SK-N-SH treated with all-trans-retinoic acid at 6 μM for 48 hours (cell line): ENCODE measurements at regions not wholly inside any gene's neighbourhood (a gene's known extent, or its start where the extent isn't known, plus 50 kb on each side); places are given as distances from the start of the nearest gene placed in this dataset.

Source experiments
- ATAC-seq: fragments of 200-7000 bp; cut with Tn5 transposase; 3 replicates; pipeline ENCODE4 v1.9.1; 2020; ENCODE audit warnings: mild to moderate bottlenecking, moderate library complexity
- BACH2 ChIP-seq: fragments of 250-450 bp; sonication (Bioruptor Pico); IDR thresholded peaks from 2 replicates; pipeline ENCODE4 v1.9.0; 2021; ENCODE audit warnings: mild to moderate bottlenecking, borderline replicate concordance
- CSDC2 ChIP-seq: fragments of 250-450 bp; sonication (Bioruptor Pico); IDR thresholded peaks from 2 replicates; pipeline ENCODE4 v1.5.0; 2020; ENCODE audit warnings: mild to moderate bottlenecking, moderate library complexity
- GLIS3 ChIP-seq: fragments of 250-450 bp; sonication (Bioruptor Pico); IDR thresholded peaks from 2 replicates; pipeline ENCODE4 v1.5.0; 2020; ENCODE audit warnings: mild to moderate bottlenecking, moderate library complexity
- ISL1 ChIP-seq: fragments of 250-450 bp; sonication (Bioruptor Pico); IDR thresholded peaks from 2 replicates; pipeline ENCODE4 v2.1.2; 2022; ENCODE audit warnings: mild to moderate bottlenecking, moderate library complexity
- POU6F1 ChIP-seq: fragments of 250-450 bp; sonication (Bioruptor Pico); IDR thresholded peaks from 2 replicates; pipeline ENCODE4 v1.8.0; 2021; ENCODE audit warnings: low read depth, mild to moderate bottlenecking, moderate library complexity, borderline replicate concordance
- PPARA ChIP-seq: fragments of 250-450 bp; sonication (Bioruptor Pico); IDR thresholded peaks from 2 replicates; pipeline ENCODE4 v1.5.0; 2020; ENCODE audit warnings: mild to moderate bottlenecking, borderline replicate concordance
- RARB ChIP-seq: fragments of 250-450 bp; sonication (Bioruptor Pico); IDR thresholded peaks from 2 replicates; pipeline ENCODE4 v1.8.0; 2021; ENCODE audit warnings: mild to moderate bottlenecking, moderate library complexity
- SNAI2 ChIP-seq: fragments of 250-450 bp; sonication (Bioruptor Pico); IDR thresholded peaks from 2 replicates; pipeline ENCODE4 v1.5.0; 2020; ENCODE audit warnings: mild to moderate bottlenecking, moderate library complexity
- TCF4 ChIP-seq: fragments of 250-450 bp; sonication (Bioruptor Pico); IDR thresholded peaks from 2 replicates; pipeline ENCODE4 v1.8.0; 2021; ENCODE audit warnings: mild to moderate bottlenecking, moderate library complexity, borderline replicate concordance
- TSHZ2 ChIP-seq: fragments of 250-450 bp; sonication (Bioruptor Pico); IDR thresholded peaks from 2 replicates; pipeline ENCODE4 v1.5.0; 2020; ENCODE audit warnings: mild to moderate bottlenecking, moderate library complexity
- ZFP30 ChIP-seq: fragments of 450-650 bp; formaldehyde crosslinking; IDR thresholded peaks from 2 replicates; pipeline ENCODE4 v1.5.0; 2022; ENCODE audit warnings: mild to moderate bottlenecking, moderate library complexity
- ZNF565 ChIP-seq: fragments of 450-650 bp; formaldehyde crosslinking; conservative IDR thresholded peaks from 2 replicates; pipeline ENCODE4 v1.5.0; 2020; ENCODE audit warnings: low read depth, mild to moderate bottlenecking, moderate library complexity
- ZNF70 ChIP-seq: fragments of 450-650 bp; formaldehyde crosslinking; IDR thresholded peaks from 2 replicates; pipeline ENCODE4 v1.5.0; 2020; ENCODE audit warnings: mild to moderate bottlenecking, moderate library complexity
- ZNF8 ChIP-seq: fragments of 450-650 bp; formaldehyde crosslinking; IDR thresholded peaks from 2 replicates; pipeline ENCODE4 v1.5.0; 2020; ENCODE audit warnings: mild to moderate bottlenecking, moderate library complexity
- TF ChIP-seq, protein P1 (sequence below): fragments of 250-450 bp; sonication (Bioruptor Pico); IDR thresholded peaks from 2 replicates; pipeline ENCODE4 v1.5.1; 2021; ENCODE audit warnings: mild to moderate bottlenecking, moderate library complexity
- TF ChIP-seq, protein P2 (sequence below): fragments of 250-450 bp; sonication (Bioruptor Pico); IDR thresholded peaks from 2 replicates; pipeline ENCODE4 v1.5.1; 2020; ENCODE audit warnings: low read depth, mild to moderate bottlenecking, moderate library complexity

DNA sequence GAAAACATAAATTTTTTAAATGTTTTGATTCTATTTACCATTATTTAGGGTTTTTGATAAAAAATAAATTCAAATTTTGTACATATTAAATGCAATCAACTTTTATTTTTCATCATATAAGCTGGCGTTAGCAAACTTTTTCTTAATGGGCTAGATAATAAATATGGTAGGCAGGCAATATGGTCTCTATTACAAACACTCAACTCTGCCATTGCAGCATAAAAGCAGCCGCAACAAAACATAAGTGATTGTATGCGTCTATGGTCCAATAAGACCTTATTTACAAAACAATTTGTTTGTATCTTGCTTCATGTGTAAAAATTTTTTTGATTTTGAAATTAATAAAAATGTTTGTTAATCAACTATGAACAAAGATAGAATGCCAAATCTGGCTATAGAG is 116.8 kb upstream of the GLI2 start:
- ATAC-seq = no peak
- TF ChIP-seq RARB (CRISPR knock-in tag) = no peak
- no peak for TF ChIP-seq PPARA (CRISPR knock-in tag)
- no peak for TF ChIP-seq ISL1 (CRISPR knock-in tag)
- no peak for TF ChIP-seq BACH2 (CRISPR knock-in tag)
- no peak for TF ChIP-seq GLIS3 (CRISPR knock-in tag)
- TF ChIP-seq SNAI2 = no peak
- TF ChIP-seq, protein P1, sequence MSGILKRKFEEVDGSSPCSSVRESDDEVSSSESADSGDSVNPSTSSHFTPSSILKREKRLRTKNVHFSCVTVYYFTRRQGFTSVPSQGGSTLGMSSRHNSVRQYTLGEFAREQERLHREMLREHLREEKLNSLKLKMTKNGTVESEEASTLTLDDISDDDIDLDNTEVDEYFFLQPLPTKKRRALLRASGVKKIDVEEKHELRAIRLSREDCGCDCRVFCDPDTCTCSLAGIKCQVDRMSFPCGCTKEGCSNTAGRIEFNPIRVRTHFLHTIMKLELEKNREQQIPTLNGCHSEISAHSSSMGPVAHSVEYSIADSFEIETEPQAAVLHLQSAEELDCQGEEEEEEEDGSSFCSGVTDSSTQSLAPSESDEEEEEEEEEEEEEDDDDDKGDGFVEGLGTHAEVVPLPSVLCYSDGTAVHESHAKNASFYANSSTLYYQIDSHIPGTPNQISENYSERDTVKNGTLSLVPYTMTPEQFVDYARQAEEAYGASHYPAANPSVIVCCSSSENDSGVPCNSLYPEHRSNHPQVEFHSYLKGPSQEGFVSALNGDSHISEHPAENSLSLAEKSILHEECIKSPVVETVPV (CRISPR knock-in tag) = no peak
- TF ChIP-seq, protein P2, sequence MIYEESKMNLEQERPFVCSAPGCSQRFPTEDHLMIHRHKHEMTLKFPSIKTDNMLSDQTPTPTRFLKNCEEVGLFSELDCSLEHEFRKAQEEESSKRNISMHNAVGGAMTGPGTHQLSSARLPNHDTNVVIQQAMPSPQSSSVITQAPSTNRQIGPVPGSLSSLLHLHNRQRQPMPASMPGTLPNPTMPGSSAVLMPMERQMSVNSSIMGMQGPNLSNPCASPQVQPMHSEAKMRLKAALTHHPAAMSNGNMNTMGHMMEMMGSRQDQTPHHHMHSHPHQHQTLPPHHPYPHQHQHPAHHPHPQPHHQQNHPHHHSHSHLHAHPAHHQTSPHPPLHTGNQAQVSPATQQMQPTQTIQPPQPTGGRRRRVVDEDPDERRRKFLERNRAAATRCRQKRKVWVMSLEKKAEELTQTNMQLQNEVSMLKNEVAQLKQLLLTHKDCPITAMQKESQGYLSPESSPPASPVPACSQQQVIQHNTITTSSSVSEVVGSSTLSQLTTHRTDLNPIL (CRISPR knock-in tag) = no peak
- no peak for TF ChIP-seq TCF4 (CRISPR knock-in tag)

- TF ChIP-seq, protein P1 (CRISPR knock-in tag) = no peak
- TF ChIP-seq GLIS3 (CRISPR knock-in tag) = no peak
- TF ChIP-seq ZNF565 (CRISPR knock-in tag) = no peak
- no peak for TF ChIP-seq ZNF8 (CRISPR knock-in tag)
- no peak for TF ChIP-seq POU6F1
- TF ChIP-seq ZFP30 = no peak
- TF ChIP-seq ZNF70 = no peak
- no peak for TF ChIP-seq CSDC2
- no peak for TF ChIP-seq TSHZ2
- no peak for TF ChIP-seq SNAI2
- TF ChIP-seq ISL1 (CRISPR knock-in tag) = no peak
- ATAC-seq = no peak
Observed at GRCh38 chr2:120619579-120619978, 116.1 kb upstream of the GLI2 start.

- no peak for ATAC-seq
- TF ChIP-seq POU6F1 = no peak
- TF ChIP-seq BACH2 (CRISPR knock-in tag) = no peak
- TF ChIP-seq PPARA (CRISPR knock-in tag) = no peak
- no peak for TF ChIP-seq ZNF8 (CRISPR knock-in tag)
- TF ChIP-seq RARB (CRISPR knock-in tag) = no peak
Observed at GRCh38 chr2:120620025-120620793, 115.5 kb upstream of the GLI2 start.
